GM18520 (cell line): ENCODE measurements at regions not wholly inside any gene's neighbourhood (a gene's known extent, or its start where the extent isn't known, plus 50 kb on each side); places are given as distances from the start of the nearest gene placed in this dataset.

Experiments used
- ATAC-seq: cut with Tn5 transposase; IDR thresholded peaks from one replicate; pipeline ENCODE4 v1.9.1; 2021; ENCODE audit not compliant: unreplicated experiment

DNA sequence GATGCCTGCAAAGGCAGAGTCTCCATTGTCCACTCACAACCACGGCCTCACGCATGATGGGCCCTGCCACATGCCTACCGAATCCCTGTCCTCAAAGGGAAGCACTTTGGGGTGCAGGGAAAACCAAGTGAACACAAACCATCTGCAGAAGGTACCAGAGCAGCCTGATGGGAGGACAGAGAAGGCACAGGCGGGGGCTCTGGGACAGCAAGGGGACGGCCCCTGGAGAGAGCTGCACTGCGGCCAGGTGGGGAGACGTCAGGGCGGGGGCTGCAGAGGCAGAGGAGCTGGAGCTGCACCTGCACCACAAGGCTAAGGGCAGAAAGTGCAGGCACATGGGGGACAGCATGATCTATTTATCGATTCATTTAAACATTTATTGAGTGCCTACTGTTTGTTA lies 1056.0 kb downstream of the TBC1D22A start:
- no peak for ATAC-seq

DNA sequence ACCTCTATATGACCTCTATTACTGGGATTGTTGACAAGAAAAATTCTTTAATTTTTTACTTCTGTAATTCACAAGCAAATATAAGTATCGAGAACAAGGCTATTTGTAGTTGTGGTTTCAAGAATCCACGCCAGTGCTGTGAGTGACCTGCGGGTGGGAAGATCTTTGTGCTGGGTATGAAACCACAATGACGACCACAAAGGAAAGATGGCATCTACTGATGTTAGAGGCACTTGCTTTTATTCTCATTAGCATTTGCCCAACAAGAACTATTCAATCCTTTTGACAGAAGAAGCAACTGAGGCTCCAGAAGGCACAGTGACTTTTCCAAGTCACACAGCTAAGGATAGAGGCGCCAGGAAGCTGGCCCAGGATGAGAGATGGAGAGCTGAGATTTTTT lies 1054.9 kb downstream of the TBC1D22A start:
- no peak for ATAC-seq

DNA sequence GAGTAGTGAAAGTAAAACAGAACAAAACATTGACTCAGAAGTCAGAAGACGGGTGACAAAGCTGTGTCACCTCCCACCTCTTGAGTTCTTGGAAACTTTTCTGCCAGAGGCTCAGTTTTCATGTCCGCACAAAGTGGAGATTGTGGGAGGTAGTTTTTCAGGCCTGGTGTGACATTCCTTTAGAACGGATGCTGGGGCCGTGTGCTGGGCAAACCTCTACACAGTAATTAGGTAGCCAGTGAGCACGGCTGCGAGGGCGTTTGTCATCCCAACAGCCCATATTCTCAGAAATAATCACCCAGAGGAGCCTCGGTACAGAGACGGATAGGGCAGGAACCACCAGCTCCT lies 1054.4 kb downstream of the TBC1D22A start:
- ATAC-seq = no peak

DNA sequence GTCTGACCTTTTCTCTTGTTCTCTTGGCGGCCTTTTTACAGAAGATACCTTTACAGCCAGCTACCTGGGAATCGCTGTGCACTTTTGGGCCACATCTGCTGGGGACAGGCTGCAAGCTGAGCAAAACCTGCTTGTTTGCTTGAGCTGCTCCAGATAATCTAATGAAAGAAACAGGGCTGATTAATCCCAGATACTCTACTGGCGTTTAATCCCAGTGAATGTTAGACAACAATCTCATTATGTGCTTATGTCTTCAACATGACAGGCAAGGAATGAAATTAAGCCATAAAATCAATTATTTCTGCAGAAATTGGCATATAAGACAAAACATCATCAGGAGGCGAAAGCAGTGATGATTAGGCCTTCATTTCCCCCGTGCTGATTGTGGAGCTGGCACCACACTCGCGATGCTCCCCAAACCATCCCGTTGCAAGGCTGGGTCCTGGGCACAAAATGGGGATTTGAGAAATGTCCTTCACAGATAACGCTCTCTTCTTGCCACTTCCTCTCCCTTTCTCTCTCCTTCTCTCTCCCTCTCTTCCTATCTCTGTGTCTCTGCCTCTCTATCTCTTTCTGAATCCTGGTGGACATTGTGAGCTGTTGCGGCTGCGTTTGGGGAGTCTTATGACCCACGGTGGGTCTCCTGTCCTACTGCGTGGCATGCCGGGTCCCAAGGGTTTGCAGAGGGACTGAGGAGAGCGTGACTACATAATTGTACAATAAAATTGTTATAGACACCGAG lies 1053.8 kb downstream of the TBC1D22A start:
- no peak for ATAC-seq

DNA sequence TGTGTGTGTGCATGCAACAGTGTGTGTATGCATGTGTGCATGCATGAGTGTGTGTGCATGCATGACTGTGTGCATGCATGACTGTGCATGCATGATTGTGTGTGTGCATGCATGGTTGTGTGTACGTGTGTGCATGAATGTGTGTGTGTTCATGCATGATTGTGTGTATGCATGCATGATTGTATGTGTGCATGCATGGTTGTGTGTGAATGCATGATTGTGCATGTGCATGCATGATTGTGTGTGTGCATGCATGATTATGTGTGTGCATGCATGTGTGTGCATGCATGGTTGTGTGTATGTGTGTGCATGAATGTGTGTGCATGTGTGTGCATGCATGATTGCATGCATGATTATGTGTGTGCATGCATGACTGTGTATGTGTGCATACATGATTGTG lies 1052.0 kb downstream of the TBC1D22A start:
- no peak for ATAC-seq

DNA sequence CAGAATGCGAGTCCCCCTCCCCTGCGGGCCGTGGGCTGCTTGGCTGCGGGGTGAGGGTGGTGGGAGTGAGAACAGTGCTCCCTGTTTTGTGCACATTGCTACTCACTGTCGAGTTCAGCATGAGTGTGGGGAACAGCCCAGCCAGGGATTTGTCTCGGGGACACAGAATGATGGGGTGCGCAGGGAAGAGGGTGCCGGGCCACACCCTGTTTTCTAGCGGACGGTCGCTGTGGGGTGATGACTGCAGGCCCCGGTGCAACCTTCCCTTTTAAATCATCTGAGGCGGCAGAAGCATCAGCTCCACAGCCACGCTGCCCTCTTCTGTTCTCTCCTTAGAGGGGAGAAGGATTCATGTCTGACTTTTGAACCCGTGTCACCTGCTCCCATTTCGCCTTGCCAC lies 1051.2 kb downstream of the TBC1D22A start:
- ATAC-seq = no peak

DNA sequence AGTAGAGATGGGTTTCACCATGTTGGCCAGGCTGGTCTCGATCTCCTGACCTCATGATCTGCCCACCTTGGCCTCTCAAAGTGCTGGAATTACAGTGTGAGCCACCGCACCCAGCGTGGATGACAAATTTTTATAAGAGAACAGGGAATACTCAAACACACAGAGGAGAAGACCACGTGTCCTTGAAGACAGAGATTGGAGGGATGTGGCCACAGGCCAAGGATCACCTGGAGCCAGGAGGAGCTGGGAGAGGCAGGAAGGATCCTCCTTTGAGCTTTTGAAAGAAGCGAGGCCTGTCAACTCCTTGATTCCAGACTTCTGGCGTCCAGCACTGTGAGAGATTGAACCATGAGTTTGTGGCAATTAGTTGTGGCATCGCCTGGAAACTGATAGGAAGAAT lies 1049.5 kb downstream of the TBC1D22A start:
- no peak for ATAC-seq

DNA sequence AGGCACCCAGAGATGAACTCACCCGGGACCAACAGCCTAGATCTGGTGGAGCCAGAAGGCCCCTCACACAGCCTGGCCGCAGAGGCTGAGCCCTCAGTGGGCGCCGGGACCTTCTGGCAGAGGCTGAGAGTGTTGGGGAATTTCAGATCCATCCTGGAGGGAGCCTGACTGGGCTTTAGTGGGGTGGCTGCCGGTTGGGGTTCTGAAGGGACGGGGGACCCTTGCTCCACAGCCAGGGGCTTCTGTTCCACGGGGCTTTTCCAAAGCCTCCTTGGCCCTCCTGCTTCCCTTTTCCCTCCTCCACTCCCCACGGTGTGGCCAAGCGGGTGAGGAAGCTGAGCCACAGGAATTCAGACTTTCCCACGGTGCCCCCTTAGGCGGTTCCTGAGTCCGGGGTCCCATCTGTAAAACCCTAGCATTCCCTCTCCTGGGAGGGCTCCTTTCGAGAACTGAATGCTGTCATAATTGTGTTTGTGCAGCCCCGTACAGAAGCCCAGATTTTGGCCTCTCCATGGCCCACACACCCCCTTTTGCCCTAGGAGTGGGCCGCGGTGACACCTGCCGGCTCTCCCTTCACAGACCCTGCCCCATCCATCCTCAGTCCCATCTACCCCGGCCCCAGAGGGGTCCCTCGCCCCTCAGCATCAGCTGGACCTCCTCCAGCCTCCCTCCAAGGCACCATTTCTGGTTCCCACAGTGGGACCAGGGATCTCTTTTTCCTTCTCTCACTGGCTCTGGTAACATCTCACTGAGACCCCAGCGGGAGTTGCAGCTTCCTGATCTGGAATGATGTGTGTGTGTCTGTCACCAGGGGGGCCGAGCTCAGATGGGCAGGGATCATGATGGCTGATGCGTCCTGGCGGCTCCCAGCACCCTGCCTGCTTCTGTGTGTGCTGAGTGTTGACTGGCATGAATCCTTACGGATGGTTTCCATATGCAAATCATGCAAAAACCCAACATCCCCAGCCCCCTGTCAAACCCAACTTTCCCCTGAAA lies 1048.4 kb downstream of the TBC1D22A start:
- ATAC-seq = no peak

DNA sequence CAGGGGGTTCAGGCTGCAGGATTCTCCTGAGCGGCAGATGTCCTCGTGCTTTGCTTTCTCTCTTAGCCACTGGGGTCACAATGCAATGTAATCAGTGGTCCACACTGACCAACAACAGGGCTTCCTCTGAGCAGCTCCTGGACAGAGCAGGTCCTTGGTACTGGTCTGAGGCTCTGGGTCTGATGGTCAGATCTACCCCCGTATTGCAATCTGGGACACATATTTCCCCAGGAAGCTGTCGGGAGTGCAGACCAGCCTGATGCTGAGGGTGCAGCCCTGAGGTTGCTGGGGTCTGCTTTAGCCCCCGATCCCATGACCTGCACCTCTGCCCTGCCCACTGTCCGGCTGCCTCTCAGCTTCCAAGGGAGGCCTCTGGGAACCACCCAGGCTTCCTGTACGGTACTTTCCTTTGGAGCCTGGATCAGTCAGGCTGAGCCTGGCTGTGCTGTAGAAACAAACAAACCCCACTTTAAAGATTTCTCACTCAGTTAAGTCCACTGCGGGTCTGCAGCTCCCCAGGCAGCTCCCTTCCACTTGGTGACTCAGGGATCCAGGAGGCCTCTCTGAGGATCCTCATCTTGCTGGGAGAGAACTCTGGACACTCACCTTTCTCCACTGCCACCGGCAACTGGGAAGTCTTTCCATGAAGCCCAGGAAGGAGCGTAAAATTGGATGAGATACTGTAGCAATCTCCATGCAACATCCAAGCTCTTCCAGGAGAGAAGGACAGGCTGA lies 1046.6 kb downstream of the TBC1D22A start:
- ATAC-seq = no peak

DNA sequence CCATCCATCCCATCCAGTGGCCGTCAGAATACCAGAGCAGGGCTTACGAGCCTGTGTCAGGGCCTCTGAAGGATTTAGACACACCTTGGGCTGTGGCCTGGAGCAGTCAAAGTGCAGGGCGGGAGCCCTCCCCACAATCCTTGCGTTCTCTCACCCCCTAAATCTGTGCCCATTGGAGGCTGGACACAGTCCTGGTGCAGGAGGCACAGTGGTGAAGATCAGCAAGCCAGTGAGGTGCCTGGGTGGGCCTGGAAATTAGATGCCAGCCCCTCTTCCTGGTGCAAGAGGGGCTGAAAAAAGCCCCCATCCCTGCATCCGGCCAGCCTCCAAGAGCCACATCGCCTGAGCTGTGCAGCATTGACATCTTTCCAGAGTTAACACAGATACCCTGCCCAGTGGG lies 1045.8 kb downstream of the TBC1D22A start:
- no peak for ATAC-seq

DNA sequence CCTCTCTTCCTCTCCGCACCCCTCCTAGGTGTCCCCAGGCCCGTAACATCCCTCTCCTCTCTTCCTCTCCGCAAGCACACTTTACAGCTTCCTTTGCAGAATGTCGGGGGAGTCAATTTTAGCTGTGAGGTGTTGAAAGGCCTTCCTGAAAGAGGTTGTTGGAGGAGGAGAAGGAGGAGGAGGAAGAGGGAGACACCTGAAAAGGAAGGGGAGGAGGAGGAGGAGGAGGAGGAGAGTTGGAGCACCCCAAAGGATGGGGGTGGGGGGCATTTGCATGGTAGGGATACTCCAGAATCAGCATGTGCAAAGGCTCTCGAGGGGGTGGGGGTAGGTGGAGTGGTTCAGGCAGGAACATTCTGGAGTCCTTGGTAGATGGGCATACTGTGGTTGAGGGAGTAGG lies 1045.1 kb downstream of the TBC1D22A start:
- no peak for ATAC-seq

DNA sequence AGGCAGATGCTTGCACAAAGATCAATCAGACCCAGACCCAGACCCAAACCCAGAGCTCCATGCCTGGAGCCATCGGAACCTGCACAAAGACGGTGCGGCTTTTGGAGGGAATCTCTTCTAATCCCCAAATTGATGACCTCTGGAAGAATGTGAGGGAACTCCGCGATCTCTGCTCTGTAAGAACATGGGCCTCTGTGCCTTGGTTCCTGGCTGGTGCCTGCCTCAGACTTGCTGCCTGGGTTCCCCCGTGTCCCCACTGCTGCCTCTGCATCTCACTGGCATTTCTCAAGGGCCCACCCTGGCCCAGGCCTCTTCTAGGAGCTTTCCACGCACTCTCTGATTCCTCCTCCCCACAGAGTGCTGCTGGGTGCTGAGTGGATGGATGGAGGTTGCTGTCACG lies 1044.4 kb downstream of the TBC1D22A start:
- ATAC-seq = no peak

DNA sequence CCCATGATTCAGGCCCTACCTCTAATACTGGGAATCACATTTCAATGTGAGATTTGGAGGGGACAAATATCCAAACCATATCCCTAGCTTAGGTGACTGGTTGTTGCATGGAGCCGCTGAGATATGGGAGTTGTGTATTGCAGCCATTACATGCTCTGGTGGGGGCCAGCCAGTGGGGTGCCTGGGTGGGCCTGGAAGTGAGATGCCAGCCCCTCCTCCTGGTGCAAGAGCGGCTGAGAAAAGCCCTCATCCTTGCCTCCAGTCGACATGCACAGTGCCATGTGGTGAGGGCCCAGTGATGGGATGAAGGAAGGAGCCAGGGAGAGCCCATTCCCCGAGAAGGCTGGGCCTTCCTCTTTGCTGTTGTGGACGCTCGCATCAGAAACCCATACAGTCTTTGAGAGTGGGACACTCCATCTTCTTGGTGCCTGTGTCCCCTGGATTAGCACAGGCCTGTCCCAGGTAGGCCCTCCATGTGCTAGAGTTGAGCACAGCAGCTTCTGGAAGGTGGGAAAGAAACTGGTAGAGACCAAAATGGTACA lies 1043.0 kb downstream of the TBC1D22A start:
- ATAC-seq = no peak

DNA sequence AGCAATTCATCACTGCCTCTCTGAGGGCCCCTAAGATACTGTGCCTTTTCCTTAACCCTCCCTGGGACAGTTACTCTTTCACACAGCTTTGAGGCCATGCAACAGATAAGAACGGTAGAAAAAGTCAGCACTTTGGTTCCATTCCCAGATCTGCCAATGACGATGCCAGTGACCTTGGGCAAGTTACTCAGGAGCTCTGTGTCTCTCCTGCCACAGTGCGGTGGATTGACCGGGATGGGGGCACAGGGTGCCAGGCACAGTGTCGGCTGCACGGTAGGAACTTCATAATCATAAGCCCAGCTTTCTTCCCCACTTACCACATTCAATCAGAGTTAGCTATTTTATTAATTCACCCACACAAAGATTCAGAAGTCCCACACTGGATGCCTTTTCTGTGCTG lies 1041.8 kb downstream of the TBC1D22A start:
- no peak for ATAC-seq

DNA sequence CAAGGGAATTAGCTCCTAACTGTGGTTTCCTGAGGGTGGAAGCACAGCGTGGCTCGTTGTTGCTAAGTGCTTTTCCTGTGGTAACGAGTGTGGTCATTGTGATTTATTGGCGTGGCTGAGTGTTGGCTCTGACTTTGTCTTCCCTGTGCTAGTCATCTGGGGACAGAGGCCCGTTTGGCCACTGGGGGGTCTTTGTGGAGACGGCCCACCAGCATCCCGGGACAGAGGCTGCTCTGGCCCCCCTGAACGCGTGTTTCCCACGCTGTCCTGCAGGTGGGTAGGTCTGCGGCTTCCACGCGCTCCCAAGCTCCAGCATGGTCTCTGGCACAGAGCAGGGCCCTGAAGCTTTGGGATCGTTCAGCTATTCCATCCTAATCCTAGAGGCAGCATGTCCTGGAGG lies 1040.0 kb downstream of the TBC1D22A start:
- ATAC-seq = no peak

DNA sequence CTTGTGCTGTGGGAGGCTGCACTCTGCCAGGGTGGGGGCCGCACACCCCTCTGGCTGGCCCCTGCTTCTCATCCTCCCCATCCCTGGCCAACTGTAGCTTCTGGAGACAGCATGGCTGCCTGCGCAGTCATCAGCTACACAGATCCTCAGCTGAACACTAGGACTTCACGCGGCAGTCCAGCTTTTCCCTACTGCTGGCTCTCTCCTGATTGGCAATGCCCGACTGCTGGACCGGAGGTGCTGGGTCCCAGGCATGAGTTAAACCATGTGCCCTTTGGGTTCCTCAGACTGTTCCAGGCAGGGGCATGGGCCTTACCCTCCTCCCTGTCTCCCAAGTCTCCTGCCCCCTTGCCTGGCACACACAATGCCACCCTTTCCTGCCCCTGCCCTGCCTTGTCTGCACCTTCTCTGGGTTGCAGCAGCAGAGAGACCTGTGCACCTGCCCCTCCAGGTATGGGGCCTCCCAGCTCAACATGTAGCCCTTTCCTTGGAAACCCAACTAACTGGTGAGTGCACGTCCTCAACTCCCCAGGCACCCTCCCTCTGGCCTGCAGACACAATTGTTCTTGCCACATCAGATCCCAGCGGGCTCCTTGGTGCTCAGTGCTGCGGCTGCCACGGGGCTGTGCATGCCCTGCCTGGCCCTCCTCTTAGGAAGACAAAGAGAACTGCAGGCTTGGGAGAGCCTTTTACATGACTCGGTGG lies 1039.2 kb downstream of the TBC1D22A start:
- no peak for ATAC-seq

DNA sequence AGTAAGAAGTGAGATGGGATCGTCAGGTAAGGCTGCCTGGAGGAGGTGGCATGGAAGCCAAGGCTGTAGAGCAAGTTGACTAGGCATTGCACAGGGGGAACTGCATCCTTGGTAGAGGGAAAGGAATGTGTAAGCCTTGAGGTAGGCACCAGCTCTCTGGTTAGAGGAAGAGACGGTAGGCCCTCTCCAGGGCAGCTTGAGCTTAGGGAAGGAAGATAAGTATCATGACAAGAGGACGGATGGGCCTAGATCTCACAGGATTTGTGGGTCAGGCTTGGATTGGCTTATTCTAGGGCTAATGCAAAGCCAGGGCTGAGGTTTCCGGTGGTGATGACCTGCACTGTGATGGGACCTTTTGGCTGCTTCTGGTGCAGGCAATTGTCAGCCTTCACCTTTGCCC lies 1035.8 kb downstream of the TBC1D22A start:
- no peak for ATAC-seq

DNA sequence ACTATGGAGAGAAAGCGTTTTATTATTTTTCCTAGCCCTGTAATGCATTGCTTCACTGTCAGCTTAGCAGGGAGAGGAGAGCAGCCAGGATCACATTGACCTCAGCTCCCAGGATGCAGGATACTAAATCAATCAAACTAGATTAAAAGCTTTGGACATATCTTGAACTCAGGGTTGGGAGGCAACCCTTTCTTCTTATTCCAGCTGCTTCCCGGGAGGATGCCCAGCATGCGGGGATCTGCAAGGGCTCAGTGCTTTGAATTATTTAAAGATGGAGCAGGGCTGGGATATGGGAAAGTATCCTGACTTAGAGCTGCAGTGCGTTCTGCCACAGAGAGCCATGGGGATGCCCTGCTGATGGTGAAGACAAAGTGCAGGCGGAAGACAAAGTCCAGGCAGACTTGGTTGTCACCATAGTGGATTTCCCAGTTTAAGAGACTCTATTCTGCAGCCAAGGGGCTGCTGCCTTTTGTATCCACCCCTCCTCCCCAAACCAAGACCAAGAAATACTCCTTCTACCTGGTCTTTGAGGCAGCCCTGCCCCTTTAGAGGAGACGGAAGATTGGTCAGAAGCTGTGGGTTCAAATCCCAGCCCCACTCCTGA lies 1035.0 kb downstream of the TBC1D22A start:
- no peak for ATAC-seq

DNA sequence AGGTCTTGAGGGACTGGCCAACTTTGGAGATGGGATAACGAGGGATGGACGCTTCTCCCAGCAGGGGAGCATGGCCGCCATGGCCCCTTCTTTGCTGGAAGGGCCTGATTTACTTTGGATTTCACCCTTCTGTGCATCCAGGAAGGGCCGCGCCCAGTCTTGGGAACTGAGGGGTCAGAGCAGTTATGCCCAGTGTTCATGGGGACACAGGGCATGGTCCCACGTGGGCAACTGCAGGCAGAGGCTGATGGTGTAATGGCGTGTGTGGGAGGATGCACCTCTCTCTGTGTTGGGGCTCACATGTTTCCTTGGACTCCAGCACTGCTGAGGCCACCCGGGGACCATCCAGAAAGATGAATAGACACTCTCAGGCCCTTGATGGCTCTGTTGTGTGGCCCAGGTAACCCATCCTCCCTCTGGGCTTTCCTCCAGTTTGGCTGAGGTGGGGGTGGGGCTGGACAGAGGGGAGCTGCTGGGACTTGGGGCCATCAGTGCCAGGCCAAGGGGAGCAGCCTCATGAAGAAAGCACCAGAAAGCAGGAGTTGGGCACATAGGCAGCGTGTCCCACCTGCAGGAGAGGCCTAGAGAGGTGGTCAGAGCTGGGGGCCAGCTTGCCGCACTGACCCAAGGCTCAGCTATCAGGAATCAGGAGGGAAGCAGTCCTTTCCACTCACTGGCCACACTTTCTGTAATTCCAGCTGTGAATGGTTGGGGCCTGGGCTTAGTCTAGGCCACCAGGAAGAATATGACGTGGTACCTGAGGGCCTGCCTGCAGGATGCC lies 1033.9 kb downstream of the TBC1D22A start:
- ATAC-seq = no peak
